ENCODE measurements at regions not wholly inside any gene's neighbourhood (a gene's known extent, or its start where the extent isn't known, plus 50 kb on each side); places are given as distances from the start of the nearest gene placed in this dataset.

GRCh38 chr14:48086516-48086915, 411.1 kb upstream of the MDGA2 start:
- no peak overlapping the region for H3K4me3 ChIP-seq
- Mint-ChIP-seq H3K4me3 (no peak overlapping the region), H3K27ac (no peak overlapping the region), H3K9me3 (no peaks in the 10 kb centered on the region), H3K36me3 (no peaks in the 10 kb centered on the region), H3K4me1 (no peaks in the 10 kb centered on the region), H3K27me3 (ENCODE audit: insufficient read depth, low read depth) (no peaks in the 10 kb centered on the region)
- TF ChIP-seq CTCF (IDR thresholded peaks at IDR 0.05), result no peak
- TF ChIP-seq EZH2phosphoT487 (IDR thresholded peaks at IDR 0.05), result no peak
- no peak for TF ChIP-seq EZH2 (IDR thresholded peaks at IDR 0.05)
- no peaks in the 10 kb centered on the region for H3K36me3 ChIP-seq
- H3K79me2 ChIP-seq (ENCODE audit: low read depth), result no peaks in the 10 kb centered on the region
- no peak for DNase-seq (ENCODE audit: low spot score)
- no peaks in the 10 kb centered on the region for H3F3A ChIP-seq (ENCODE audit: low read depth)
- no peaks in the 10 kb centered on the region for H3K27me3 ChIP-seq
- no peak overlapping the region for H3K9ac ChIP-seq
- H4K20me1 ChIP-seq (ENCODE audit: low read depth), result no peaks in the 10 kb centered on the region
- no peak overlapping the region for H3K4me2 ChIP-seq
- peaks cover 8% of the 10 kb centered on the region for H3K4me1 ChIP-seq
- no peaks in the 10 kb centered on the region for H3K9me3 ChIP-seq (ENCODE audit: low read depth)
- no peak overlapping the region for H2AFZ ChIP-seq (replicated peaks)
- no peak overlapping the region for H3K27ac ChIP-seq

- Histone ChIP-seq H3K4me3 (no peak overlapping the region), H3K79me2 (ENCODE audit: low read depth) (no peaks in the 10 kb centered on the region), H4K20me1 (ENCODE audit: low read depth) (no peaks in the 10 kb centered on the region), H3K36me3 (no peaks in the 10 kb centered on the region), H3K27me3 (no peaks in the 10 kb centered on the region), H2AFZ (replicated peaks) (no peak overlapping the region), H3K9ac (no peak overlapping the region), H3K4me2 (no peak overlapping the region), H3K4me1 (no peaks in the 10 kb centered on the region), H3K27ac (no peak overlapping the region), H3F3A (ENCODE audit: low read depth) (no peaks in the 10 kb centered on the region), H3K9me3 (ENCODE audit: low read depth) (no peaks in the 10 kb centered on the region)
- Mint-ChIP-seq H3K27ac (no peak overlapping the region), H3K27me3 (ENCODE audit: insufficient read depth, low read depth) (no peaks in the 10 kb centered on the region), H3K9me3 (no peaks in the 10 kb centered on the region), H3K4me3 (no peak overlapping the region), H3K4me1 (no peaks in the 10 kb centered on the region), H3K36me3 (no peaks in the 10 kb centered on the region)
- DNase-seq (ENCODE audit: low spot score), result no peak
- no peak for TF ChIP-seq CTCF (IDR thresholded peaks at IDR 0.05)
- TF ChIP-seq EZH2phosphoT487 (IDR thresholded peaks at IDR 0.05), result no peak
- TF ChIP-seq EZH2 (IDR thresholded peaks at IDR 0.05), result no peak
These were observed 400.1 kb upstream of the MDGA2 start for GRCh38 chr14:48075487-48075886.

DNA sequence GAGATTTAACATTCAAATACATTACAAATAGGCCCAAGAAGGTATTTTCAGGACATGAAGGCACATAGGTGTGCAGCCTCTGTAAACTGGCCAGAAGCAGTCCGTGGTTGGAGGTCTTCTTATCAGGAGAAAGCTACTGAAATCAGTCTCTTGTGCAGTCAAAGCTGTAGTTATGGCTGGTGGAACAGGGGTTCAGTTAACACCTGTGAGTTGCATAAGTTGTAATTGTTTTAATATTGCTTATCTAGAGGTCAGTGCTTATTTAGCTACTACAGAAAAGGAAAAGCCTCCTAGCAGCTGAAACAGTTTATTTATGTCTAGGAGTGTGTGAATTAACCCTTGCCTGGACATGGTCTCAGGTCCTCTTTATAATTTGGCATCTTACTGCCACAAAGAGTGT, 377.6 kb upstream of the MDGA2 start:
- H3K9ac ChIP-seq, result no peak overlapping the region

More for the DNA sequence above, 377.6 kb upstream of the MDGA2 start:
- H2AFZ ChIP-seq (replicated peaks), result no peak overlapping the region
- H3K36me3 Mint-ChIP-seq, result no peaks in the 10 kb centered on the region
- H3K27ac Mint-ChIP-seq, result no peak overlapping the region
- TF ChIP-seq EZH2phosphoT487 (IDR thresholded peaks at IDR 0.05) (no peak), CTCF (IDR thresholded peaks at IDR 0.05) (no peak), EZH2 (IDR thresholded peaks at IDR 0.05) (no peak)
- no peak overlapping the region for H3K4me3 ChIP-seq
- H4K20me1 ChIP-seq (ENCODE audit: low read depth), result no peaks in the 10 kb centered on the region
- no peaks in the 10 kb centered on the region for H3K4me1 Mint-ChIP-seq
- H3K27ac ChIP-seq, result no peak overlapping the region
- no peaks in the 10 kb centered on the region for H3K27me3 Mint-ChIP-seq (ENCODE audit: insufficient read depth, low read depth)
- no peaks in the 10 kb centered on the region for H3K36me3 ChIP-seq
- H3F3A ChIP-seq (ENCODE audit: low read depth), result no peaks in the 10 kb centered on the region
- H3K79me2 ChIP-seq (ENCODE audit: low read depth), result no peaks in the 10 kb centered on the region
- H3K4me2 ChIP-seq, result no peak overlapping the region
- H3K4me3 Mint-ChIP-seq, result no peak overlapping the region
- H3K4me1 ChIP-seq, result no peaks in the 10 kb centered on the region
- H3K27me3 ChIP-seq, result no peaks in the 10 kb centered on the region
- H3K9me3 ChIP-seq (ENCODE audit: low read depth), result no peaks in the 10 kb centered on the region
- H3K9me3 Mint-ChIP-seq, result no peaks in the 10 kb centered on the region
- DNase-seq (ENCODE audit: low spot score), result no peak

All from neural progenitor cell (in vitro differentiated cells).